Amygdala (tissue), 56 donors: ENCODE measurements at regions not wholly inside any gene's neighbourhood (a gene's known extent, or its start where the extent isn't known, plus 50 kb on each side); places are given as distances from the start of the nearest gene placed in this dataset.

Source experiments
- DNase-seq, 56 donors: peaks; one replicate each; lab custom pipeline; 2025; lab: John Stamatoyannopoulos, UW

DNA sequence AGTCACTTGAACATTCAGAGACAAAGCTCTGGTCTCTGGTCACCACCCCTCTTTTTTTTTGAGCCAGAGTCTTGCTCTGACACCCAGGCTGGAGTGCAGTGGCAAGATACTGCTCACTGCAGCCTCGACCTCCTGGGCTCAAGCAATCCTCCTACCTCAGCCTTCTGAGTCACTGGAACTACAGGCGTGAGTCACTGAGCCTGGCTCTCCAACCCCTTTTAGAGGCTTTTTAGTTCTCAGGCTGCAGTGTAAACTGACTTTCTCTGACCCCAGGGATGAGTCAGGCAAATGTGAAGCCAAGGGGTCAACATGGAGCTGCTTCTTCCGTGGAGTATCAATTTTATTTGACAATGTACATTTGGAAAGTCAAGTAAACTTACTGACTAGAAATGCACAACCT lies 229.2 kb downstream of the PTTG2 start:
- DNase-seq: no peak

DNA sequence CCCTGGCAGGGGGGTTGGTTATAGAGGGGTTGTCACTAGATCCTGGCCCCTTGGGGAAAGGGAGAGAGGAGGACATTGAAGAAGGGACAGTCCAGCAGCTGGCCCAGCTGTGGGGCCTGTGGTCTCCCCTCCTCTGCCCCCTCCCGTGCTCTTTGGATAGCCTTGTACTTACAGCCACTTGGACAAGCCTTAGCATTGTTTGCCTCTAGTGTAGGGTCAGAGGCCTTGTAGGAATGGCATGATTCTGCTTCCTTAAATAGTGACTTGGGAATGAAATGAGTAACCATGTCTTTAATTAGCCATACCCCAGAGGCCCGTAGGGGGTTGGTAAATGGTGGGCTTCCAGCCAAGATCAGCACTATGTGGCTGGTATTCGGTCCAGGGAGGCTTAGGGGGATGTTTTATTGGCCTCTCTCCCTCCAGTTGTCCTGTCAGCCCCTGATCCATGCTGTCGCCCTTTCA lies 230.6 kb downstream of the PTTG2 start:
- peak in 22 of 56 donors; percentile 5 to 75 (median 21) for DNase-seq

DNA sequence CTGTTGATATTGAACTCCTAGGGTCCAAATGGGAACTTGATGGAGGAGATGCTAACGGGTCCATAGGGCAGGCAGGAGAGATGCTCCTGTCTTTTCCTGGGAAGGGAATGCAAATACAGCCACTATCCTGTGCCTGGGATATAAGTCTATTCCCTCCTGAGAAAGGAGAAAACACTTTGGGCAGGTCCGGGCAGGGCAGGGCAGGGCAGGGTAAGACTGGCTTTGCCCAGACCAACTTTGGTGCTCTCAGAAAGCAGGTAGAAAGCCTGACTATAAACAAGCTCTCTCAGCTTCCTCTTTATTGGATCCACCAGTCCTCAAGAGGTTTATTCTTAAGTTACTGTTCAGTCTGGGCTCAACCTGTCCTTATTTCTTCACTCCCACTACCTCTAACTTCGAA lies 232.3 kb downstream of the PTTG2 start:
- no peak for DNase-seq

DNA sequence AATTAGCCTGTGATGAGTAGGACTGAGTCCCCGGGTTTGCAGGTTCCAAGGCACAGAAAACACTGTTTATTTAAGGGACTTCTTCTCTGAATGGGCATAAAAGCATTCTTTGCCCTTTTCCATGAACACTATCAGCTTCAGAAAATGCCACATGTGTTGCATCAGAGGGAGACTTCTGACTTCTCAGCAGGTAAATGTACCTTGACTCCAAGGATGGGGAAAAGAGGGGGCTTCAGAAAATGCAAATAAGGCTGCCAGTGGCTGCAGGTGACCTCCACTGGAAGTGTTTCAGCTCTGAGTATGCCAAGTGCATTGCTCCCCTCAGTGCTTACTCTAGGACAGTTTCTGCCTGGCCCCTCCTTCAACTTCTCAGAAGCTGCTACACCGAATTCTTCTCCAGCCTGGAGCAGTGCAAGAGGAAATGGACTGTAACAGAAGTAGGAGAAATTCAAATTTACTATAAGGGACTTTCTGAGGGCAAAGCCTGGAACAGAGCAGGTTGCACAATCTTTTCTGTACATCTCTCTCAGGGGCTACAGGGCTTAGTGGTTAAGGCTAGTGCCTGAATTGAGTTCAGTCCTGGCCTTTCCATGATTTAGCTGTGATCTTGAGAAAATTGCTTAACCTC lies 233.2 kb downstream of the PTTG2 start:
- no peak for DNase-seq

- DNase-seq: no peak
Measured at GRCh38 chr4:38194047-38194602, 233.9 kb downstream of the PTTG2 start.

- DNase-seq: no peak
Measured at GRCh38 chr4:38195486-38195885, 235.3 kb downstream of the PTTG2 start.

DNA sequence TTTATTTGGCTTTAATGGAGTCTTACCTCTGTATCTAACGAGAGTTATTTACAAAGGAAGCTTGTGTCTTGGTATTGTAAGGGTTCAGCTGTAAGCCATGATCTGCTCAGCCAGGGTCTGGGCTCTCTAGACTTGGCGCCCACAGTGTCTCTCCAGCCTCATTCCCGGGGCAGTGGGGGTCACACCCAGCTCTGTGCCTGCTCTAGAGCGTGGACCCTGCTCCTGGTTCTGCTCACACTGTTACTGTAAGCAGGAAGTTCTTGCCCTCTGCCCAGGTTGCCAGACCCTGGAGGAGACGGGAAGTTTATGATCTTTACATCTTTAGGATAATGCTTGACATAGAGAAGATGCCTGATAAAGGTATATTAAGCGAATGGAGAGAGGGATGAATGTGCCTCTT lies 235.7 kb downstream of the PTTG2 start:
- no peak for DNase-seq

- DNase-seq: no peak
Measured at GRCh38 chr4:38202242-38202641, 242.0 kb downstream of the PTTG2 start.

DNA sequence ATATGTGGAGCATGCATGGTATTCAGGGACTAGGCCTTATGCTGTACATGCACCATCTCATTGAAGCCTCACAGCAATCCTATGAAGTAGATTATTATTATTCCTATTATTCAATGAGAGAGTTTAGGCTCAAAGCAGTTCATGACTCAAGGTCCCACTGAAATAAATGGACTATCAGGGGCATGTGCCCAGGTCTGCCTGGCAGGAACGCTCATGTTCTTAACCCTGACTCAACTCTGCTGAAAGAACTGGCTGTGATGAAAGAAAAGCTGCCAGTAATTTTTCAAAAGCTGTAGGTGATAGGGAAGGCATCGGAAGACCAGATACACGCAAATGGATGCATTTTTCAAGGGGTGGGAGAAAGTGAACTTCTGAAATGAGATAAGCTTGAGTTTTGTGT lies 243.4 kb downstream of the PTTG2 start:
- no peak for DNase-seq

- peak in 17 of 56 donors; percentile 17 to 64 (median 39) for DNase-seq
Measured at GRCh38 chr4:38204339-38205035, 244.3 kb downstream of the PTTG2 start.

- no peak for DNase-seq
Measured at GRCh38 chr4:38205261-38205660, 245.1 kb downstream of the PTTG2 start.

GRCh38 chr4:38207110-38207457 lies 246.9 kb downstream of the PTTG2 start:
- DNase-seq: no peak

DNA sequence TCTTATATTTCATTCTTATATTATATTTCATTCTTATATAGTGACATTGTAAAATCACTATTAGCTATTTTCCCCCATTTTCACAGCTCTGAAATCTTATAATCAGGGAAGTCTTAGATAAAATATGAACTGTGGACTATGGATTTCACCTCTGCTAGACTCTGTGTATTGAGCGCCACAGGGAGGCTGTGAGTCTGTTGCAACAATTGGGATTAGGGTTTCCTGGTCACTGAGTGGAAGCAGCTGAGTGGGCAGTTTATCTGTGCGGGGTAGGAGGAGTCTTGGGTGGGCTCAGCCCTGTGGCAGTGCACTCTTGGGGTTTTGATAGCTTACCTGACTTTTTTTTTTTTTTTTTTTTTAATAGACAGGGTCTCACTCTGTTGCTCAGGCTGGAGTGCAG lies 249.5 kb downstream of the PTTG2 start:
- DNase-seq: no peak

DNA sequence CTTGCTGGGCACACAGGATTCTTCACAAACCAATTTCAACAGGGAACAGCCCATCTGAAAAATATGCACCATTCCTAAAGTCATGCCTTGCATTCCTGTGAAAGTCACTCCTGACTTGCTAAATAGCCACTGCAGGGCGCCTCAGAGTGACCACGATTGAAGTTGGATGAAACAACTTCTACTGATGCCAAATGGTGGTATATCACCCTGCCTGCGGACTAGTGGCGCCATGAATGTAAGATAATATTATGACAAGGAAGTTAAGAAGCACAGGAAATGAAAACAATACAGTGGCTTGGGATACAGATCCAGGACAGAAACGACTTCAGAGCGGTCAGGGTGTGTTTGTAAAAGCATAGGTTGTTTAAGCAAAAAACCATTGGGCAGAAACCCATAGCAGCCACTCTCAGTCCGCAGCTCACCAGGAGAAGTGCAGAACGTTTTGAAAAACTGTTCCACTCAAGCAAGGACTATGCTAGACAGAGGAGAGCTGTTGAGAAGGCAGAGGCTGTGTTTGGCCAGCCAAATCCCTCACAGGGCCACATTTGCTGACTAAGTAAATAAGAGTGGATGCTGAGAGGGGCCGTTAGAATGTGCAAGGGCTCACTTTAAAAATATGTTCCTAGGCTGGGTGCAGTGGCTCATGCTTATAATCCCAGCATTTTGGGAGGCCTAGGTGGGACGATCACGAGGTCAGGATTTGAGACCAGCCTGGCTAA lies 250.4 kb downstream of the PTTG2 start:
- DNase-seq: no peak

GRCh38 chr4:38211885-38212284 lies 251.7 kb downstream of the PTTG2 start:
- no peak for DNase-seq

GRCh38 chr4:38213083-38213805 lies 253.0 kb downstream of the PTTG2 start:
- DNase-seq: no peak

DNA sequence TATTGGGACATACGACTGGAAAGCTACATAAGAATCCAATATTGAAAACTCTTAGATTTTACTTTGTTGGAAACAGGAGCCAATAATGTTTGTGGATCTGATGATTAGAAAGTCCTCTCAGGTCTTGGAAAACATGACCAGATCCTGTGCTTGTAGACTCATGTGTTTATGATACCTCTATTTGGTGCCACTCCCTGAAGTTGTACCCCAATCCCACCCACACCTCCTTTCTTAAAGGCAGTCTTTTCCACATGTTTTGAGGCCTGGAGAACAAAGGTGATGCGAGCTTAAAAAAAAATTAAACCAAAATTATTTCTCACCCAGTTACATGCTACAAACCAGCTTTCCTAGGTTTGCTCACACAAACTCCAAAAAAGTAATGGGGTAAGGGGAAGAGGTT lies 262.7 kb downstream of the PTTG2 start:
- DNase-seq: no peak

- DNase-seq: peak in 2 of 56 donors; percentile 38 to 39
Measured at GRCh38 chr4:38223306-38223705, 263.1 kb downstream of the PTTG2 start.

GRCh38 chr4:38223782-38224236 lies 263.6 kb downstream of the PTTG2 start:
- DNase-seq: peak in 52 of 56 donors; percentile 4 to 86 (median 52)

- DNase-seq: no peak
Measured at GRCh38 chr4:38224850-38225249, 264.7 kb downstream of the PTTG2 start.

- DNase-seq: no peak
Measured at GRCh38 chr4:38226170-38226569, 266.0 kb downstream of the PTTG2 start.
